ENCODE measurements at regions not wholly inside any gene's neighbourhood (a gene's known extent, or its start where the extent isn't known, plus 50 kb on each side); places are given as distances from the start of the nearest gene placed in this dataset.

DNA sequence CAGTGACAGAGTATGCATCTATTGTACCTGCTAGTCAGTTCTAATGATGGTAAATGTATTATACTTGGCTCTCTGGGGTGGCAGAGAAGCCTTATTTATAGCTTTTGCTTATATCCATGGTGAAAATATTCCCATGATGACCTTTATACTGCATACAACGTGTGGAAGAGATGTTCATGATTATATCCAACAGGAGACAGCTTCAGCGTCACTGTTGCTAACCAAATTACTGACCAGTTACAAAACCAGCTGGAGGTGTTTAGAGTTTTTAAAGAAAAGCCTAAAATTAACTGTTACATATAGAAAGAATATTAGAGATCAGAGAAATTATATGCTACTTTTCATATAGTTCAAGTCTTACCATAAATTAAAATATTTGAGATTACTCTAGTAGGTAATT, 280.8 kb downstream of the ETV1 start:
- no peaks in the 10 kb centered on the region for H3K79me2 ChIP-seq (ENCODE audit: insufficient read depth, low read length)
- H3K9me3 ChIP-seq (ENCODE audit: control insufficient read depth in 1 of 2, insufficient read depth in 1 of 2, low read depth in 1 of 2, low read length in 2 of 2): no peaks in the 10 kb centered on the region
- no peak overlapping the region for H3K4me3 ChIP-seq (replicated peaks in 1 of 2; ENCODE audit: low read depth in 1 of 2, low read length in 2 of 2)
- H3K9ac ChIP-seq (ENCODE audit: low read length): no peak overlapping the region
- ChIA-PET RAD21 (ENCODE audit: low non-redundant PET in 1 of 2, low total read pairs in 2 of 2, uncharacterized antibody in 2 of 2, unreplicated experiment in 2 of 2) (no interaction called here), POLR2A (no interaction called here), CTCF (no interaction called here)
- H3K36me3 ChIP-seq (ENCODE audit: control insufficient read depth in 1 of 2, insufficient read depth in 2 of 2, low read length in 2 of 2): no peaks in the 10 kb centered on the region
- BruUV-seq (replicated peaks): no TSS peak
- H3K27ac ChIP-seq (ENCODE audit: low read depth, low read length): no peak overlapping the region
- no peaks in the 10 kb centered on the region for H3K27me3 ChIP-seq (ENCODE audit: insufficient read depth, low read length)
- H2AFZ ChIP-seq (ENCODE audit: low read depth, low read length, poor library complexity, severe bottlenecking): no peak overlapping the region
- TF ChIP-seq POLR2AphosphoS5 (IDR thresholded peaks at IDR 0.05; ENCODE audit: low read depth, low read length): no peak
- no peak for TF ChIP-seq POLR2A (IDR thresholded peaks at IDR 0.05; ENCODE audit: borderline replicate concordance, extremely low read depth, insufficient read depth, insufficient read length)
- no peak for TF ChIP-seq FOSL1 (IDR thresholded peaks at IDR 0.05; ENCODE audit: low read depth)
- ATAC-seq (no peak), DNase-seq (ENCODE audit: low read depth, low spot score) (no peak)
- H4K20me1 ChIP-seq (ENCODE audit: insufficient read depth): no peaks in the 10 kb centered on the region
- intact Hi-C loops (cut with micrococcal nuclease): no loop called here
- no peak overlapping the region for H3K4me2 ChIP-seq (ENCODE audit: low read length)
- H3K4me1 ChIP-seq (ENCODE audit: control insufficient read depth in 1 of 2, insufficient read depth in 2 of 2, low read length in 2 of 2): no peaks in the 10 kb centered on the region
- no peaks in the 10 kb centered on the region for H3K9me2 ChIP-seq (ENCODE audit: insufficient read depth)

DNA sequence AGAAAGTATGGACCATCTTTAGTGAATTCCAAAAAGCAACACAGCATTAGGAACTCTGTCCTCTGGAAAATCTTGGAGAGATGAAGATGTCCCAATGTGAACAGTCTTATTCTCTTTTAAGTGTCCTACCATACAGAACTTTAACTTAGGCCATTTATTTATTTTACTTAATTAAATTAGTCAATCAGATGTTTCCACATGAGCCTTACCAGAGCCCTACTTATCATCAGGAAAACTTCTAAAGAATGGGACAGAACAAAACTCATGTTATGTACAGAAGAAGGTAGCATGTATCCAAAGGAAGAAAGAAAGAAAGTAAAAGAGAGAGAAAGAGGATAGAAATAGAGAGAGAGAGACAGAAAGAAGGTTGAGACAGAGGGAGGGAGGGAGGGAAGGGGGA, 276.4 kb downstream of the ETV1 start:
- ChIA-PET CTCF (no interaction called here), POLR2A (no interaction called here), RAD21 (ENCODE audit: low non-redundant PET in 1 of 2, low total read pairs in 2 of 2, uncharacterized antibody in 2 of 2, unreplicated experiment in 2 of 2) (no interaction called here)
- Histone ChIP-seq H3K9me2 (ENCODE audit: insufficient read depth) (no peaks in the 10 kb centered on the region), H4K20me1 (ENCODE audit: insufficient read depth) (no peaks in the 10 kb centered on the region), H3K27ac (ENCODE audit: low read depth, low read length) (no peak overlapping the region), H3K27me3 (ENCODE audit: insufficient read depth, low read length) (no peaks in the 10 kb centered on the region), H2AFZ (ENCODE audit: low read depth, low read length, poor library complexity, severe bottlenecking) (no peak overlapping the region), H3K4me1 (ENCODE audit: control insufficient read depth in 1 of 2, insufficient read depth in 2 of 2, low read length in 2 of 2) (no peaks in the 10 kb centered on the region), H3K4me3 (replicated peaks in 1 of 2; ENCODE audit: low read depth in 1 of 2, low read length in 2 of 2) (no peak overlapping the region), H3K9ac (ENCODE audit: low read length) (no peak overlapping the region), H3K36me3 (ENCODE audit: control insufficient read depth in 1 of 2, insufficient read depth in 2 of 2, low read length in 2 of 2) (no peaks in the 10 kb centered on the region), H3K79me2 (ENCODE audit: insufficient read depth, low read length) (no peaks in the 10 kb centered on the region), H3K4me2 (ENCODE audit: low read length) (no peak overlapping the region), H3K9me3 (ENCODE audit: control insufficient read depth in 1 of 2, insufficient read depth in 1 of 2, low read depth in 1 of 2, low read length in 2 of 2) (no peaks in the 10 kb centered on the region)
- DNase-seq (ENCODE audit: low read depth, low spot score): no peak
- no peak for ATAC-seq
- TF ChIP-seq, protein P1, sequence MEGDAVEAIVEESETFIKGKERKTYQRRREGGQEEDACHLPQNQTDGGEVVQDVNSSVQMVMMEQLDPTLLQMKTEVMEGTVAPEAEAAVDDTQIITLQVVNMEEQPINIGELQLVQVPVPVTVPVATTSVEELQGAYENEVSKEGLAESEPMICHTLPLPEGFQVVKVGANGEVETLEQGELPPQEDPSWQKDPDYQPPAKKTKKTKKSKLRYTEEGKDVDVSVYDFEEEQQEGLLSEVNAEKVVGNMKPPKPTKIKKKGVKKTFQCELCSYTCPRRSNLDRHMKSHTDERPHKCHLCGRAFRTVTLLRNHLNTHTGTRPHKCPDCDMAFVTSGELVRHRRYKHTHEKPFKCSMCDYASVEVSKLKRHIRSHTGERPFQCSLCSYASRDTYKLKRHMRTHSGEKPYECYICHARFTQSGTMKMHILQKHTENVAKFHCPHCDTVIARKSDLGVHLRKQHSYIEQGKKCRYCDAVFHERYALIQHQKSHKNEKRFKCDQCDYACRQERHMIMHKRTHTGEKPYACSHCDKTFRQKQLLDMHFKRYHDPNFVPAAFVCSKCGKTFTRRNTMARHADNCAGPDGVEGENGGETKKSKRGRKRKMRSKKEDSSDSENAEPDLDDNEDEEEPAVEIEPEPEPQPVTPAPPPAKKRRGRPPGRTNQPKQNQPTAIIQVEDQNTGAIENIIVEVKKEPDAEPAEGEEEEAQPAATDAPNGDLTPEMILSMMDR (IDR thresholded peaks at IDR 0.05 in 2 of 3, conservative IDR thresholded peaks at IDR 0.05 in 1 of 3; ENCODE audit: borderline replicate concordance in 1 of 3, insufficient read depth in 1 of 3, low read depth in 2 of 3, low read length in 2 of 3): no peak
- TF ChIP-seq JUND (IDR thresholded peaks at IDR 0.05) (no peak), CEBPB (IDR thresholded peaks at IDR 0.05; ENCODE audit: low read depth) (no peak), FOSL1 (IDR thresholded peaks at IDR 0.05; ENCODE audit: low read depth) (no peak), POLR2A (IDR thresholded peaks at IDR 0.05; ENCODE audit: borderline replicate concordance, extremely low read depth, insufficient read depth, insufficient read length) (no peak), RAD21 (IDR thresholded peaks at IDR 0.05; ENCODE audit: low read depth) (no peak)
- TF ChIP-seq, protein P2, sequence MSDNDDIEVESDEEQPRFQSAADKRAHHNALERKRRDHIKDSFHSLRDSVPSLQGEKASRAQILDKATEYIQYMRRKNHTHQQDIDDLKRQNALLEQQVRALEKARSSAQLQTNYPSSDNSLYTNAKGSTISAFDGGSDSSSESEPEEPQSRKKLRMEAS (IDR thresholded peaks at IDR 0.05): no peak
- intact Hi-C loops (cut with micrococcal nuclease): no loop called here
- BruUV-seq (replicated peaks): no TSS peak

Measured in HCT116 (cell line).